Stimulated activated CD4-positive, alpha-beta T cell treated with anti-CD3 and anti-CD28 coated beads, Interleukin-12 subunit alpha, Interleukin-12 subunit beta, amount 100 ng/mL, for 4 hours (primary cell): ENCODE measurements at regions not wholly inside any gene's neighbourhood (a gene's known extent, or its start where the extent isn't known, plus 50 kb on each side); places are given as distances from the start of the nearest gene placed in this dataset.
"Not testable (repeated sequence)": the region's sequence is repeated elsewhere in the genome, so short reads cannot be mapped to it uniquely, and the experiment has no call there.

Experiments
- DNase-seq: peaks from one replicate; pipeline ENCODE4 v3.0.0-alpha.2; 2020

- no peak for DNase-seq
Observed at GRCh38 chr14:101301011-101301410, 260.3 kb upstream of the DIO3 start.

GRCh38 chr14:101307162-101307561 is 254.1 kb upstream of the DIO3 start:
- DNase-seq = not testable (repeated sequence)

GRCh38 chr14:101311186-101311585 is 250.1 kb upstream of the DIO3 start:
- DNase-seq = not testable (repeated sequence)

- DNase-seq = no peak
Observed at GRCh38 chr14:101313268-101313667, 248.0 kb upstream of the DIO3 start.

GRCh38 chr14:101315802-101316296 is 245.4 kb upstream of the DIO3 start:
- no peak for DNase-seq

GRCh38 chr14:101318271-101318670 is 243.0 kb upstream of the DIO3 start:
- no peak for DNase-seq

- no peak for DNase-seq
Observed at GRCh38 chr14:101320396-101320795, 240.9 kb upstream of the DIO3 start.

GRCh38 chr14:101322223-101322622 is 239.1 kb upstream of the DIO3 start:
- DNase-seq = no peak

GRCh38 chr14:101323111-101323510 is 238.2 kb upstream of the DIO3 start:
- no peak for DNase-seq

GRCh38 chr14:101323614-101324235 is 237.6 kb upstream of the DIO3 start:
- not testable (repeated sequence) for DNase-seq

GRCh38 chr14:101325319-101325718 is 236.0 kb upstream of the DIO3 start:
- no peak for DNase-seq

- no peak for DNase-seq
Observed at GRCh38 chr14:101328412-101329028, 232.8 kb upstream of the DIO3 start.

GRCh38 chr14:101330416-101331140 is 230.7 kb upstream of the DIO3 start:
- DNase-seq = no peak

GRCh38 chr14:101331141-101331525 is 230.2 kb upstream of the DIO3 start:
- DNase-seq = no peak

GRCh38 chr14:101331661-101332169 is 229.6 kb upstream of the DIO3 start:
- no peak for DNase-seq

GRCh38 chr14:101332281-101332680 is 229.0 kb upstream of the DIO3 start:
- DNase-seq = no peak

- no peak for DNase-seq
Observed at GRCh38 chr14:101333335-101334280, 227.7 kb upstream of the DIO3 start.

GRCh38 chr14:101334656-101335055 is 226.6 kb upstream of the DIO3 start:
- DNase-seq = no peak

- no peak for DNase-seq
Observed at GRCh38 chr14:101335061-101335661, 226.1 kb upstream of the DIO3 start.

- no peak for DNase-seq
Observed at GRCh38 chr14:101336183-101336582, 225.1 kb upstream of the DIO3 start.

- DNase-seq = no peak
Observed at GRCh38 chr14:101337053-101337452, 224.2 kb upstream of the DIO3 start.

GRCh38 chr14:101340556-101340955 is 220.7 kb upstream of the DIO3 start:
- DNase-seq = no peak
